Small intestine (tissue), 7 donors: ENCODE measurements at regions not wholly inside any gene's neighbourhood (a gene's known extent, or its start where the extent isn't known, plus 50 kb on each side); places are given as distances from the start of the nearest gene placed in this dataset.

Experiments used
- DNase-seq, 2 donors: peaks; one replicate each; pipeline versions ENCODE4 v3.0.0 to v3.0.0-alpha.2; 2013
- FAIRE-seq: peaks from 2 replicates; lab custom pipeline; 2012; peaks lifted over from hg19 to GRCh38; lab: Jason Lieb, UNC
- H3K27ac ChIP-seq, 3 donors: one replicate each; pipeline ENCODE4 v1.5.1; 2013; ENCODE audit warnings: low read length in 2 of 3, mild to moderate bottlenecking in 2 of 3, control low read depth in 1 of 3, inconsistent platforms in 1 of 3, low read depth in 1 of 3, moderate library complexity in 1 of 3
- H3K27me3 ChIP-seq, 3 donors: one replicate each; pipeline ENCODE4 v1.6.1; 2013; ENCODE audit warnings: low read length in 3 of 3, inconsistent platforms in 1 of 3; ENCODE audit not compliant: control insufficient read depth in 3 of 3, insufficient read depth in 3 of 3
- H3K36me3 ChIP-seq, 3 donors: one replicate each; pipeline ENCODE4 v1.6.1; 2013; ENCODE audit warnings: low read length in 3 of 3, inconsistent platforms in 1 of 3, low read depth in 1 of 3, mild to moderate bottlenecking in 1 of 3, moderate library complexity in 1 of 3; ENCODE audit not compliant: control insufficient read depth in 3 of 3, insufficient read depth in 2 of 3
- H3K4me1 ChIP-seq, 3 donors: one replicate each; pipeline ENCODE4 v1.6.1; 2013; ENCODE audit warnings: low read length in 2 of 3, inconsistent platforms in 1 of 3, low read depth in 1 of 3, mild to moderate bottlenecking in 1 of 3, moderate library complexity in 1 of 3; ENCODE audit not compliant: control insufficient read depth in 3 of 3, insufficient read depth in 2 of 3
- H3K4me3 ChIP-seq, 3 donors: one replicate each; pipeline ENCODE4 v1.5.1; 2013; ENCODE audit warnings: low read length in 3 of 3, control low read depth in 1 of 3, inconsistent platforms in 1 of 3, low read depth in 1 of 3, mild to moderate bottlenecking in 1 of 3, moderate library complexity in 1 of 3
- H3K9me3 ChIP-seq, 2 donors: one replicate each; pipeline ENCODE4 v1.6.1; 2013; ENCODE audit warnings: low read depth in 1 of 2, low read length in 1 of 2; ENCODE audit not compliant: control insufficient read depth in 2 of 2, insufficient read depth in 1 of 2
- WGBS, 3 donors: extraction: QIAGEN DNeasy Blood & Tissue Kit; methylation state at CpG; one replicate each; pipeline ENCODE4 v1.1.7; 2013; 5-methylcytosine and 5-hydroxymethylcytosine counted together
- donor health status: healthy with polysubstance abuse.
- donor health status: control.
- donor health status: control.
- donor health status: Bipolar disorder and iron deficiency.
- donor health status: healthy.

DNA sequence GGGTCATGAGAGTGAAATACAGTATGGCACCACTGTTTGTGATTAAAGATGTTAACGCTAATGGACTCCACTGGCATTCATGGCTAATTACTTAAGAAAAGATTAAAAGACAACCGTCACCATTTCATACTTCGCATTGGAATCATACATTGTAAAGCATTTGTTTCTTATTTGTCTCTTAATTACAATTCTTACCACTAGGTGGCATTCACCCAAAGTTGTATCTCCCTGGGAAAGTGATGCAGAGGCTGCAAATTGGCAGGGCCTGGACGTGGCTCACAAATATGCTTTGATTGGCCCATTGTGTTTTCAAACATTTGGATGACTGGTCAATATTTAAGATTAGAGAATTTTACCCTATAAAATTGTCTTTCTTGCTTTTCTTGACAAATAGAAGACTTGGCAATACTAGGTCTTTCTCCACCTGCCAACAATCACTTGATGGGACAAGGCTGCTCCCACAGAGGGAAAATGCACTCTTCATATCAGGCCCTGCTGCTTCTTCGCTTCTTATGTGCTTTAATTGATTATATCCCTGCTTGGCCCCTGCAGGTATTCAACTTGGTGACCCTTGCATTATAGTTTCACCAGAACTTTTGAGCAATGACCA is 72.1 kb upstream of the STARD3NL start:
- no peak overlapping the region for H3K27ac ChIP-seq
- 19 to 30% (median 28%) methylated on average over 5 of the region's 5 CpGs for WGBS, 3 donors
- no peak overlapping the region for H3K4me3 ChIP-seq
- FAIRE-seq, result no peak
- H3K9me3 ChIP-seq, result no peaks in the 10 kb centered on the region
- H3K27me3 ChIP-seq, result no peaks in the 10 kb centered on the region
- peak; percentile 46 to 60 for DNase-seq
- no peaks in the 10 kb centered on the region for H3K36me3 ChIP-seq
- H3K4me1 ChIP-seq, result no peaks in the 10 kb centered on the region

DNA sequence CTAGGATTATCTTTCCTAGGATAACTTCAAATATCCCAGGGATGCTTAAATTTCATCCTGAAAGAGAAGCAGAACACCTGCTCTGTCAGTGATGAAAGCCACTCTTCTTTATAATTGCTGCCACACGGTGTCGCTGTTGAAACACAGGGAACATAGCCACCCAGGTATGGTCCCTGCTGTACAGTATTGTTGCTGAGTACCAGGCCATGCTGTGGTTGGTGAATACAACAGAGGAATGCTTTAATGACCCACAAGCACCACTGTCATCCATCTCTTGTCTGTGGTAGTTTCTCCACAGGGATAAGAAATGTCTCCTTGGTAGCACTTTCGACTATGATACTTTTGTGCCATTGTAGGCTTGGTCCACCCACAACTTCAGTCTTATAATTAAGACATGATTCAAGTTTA is 70.6 kb upstream of the STARD3NL start:
- H3K4me1 ChIP-seq, result no peaks in the 10 kb centered on the region
- no peak overlapping the region for H3K27ac ChIP-seq
- H3K27me3 ChIP-seq, result no peaks in the 10 kb centered on the region
- no peaks in the 10 kb centered on the region for H3K9me3 ChIP-seq
- H3K4me3 ChIP-seq, result no peak overlapping the region
- FAIRE-seq (no peak), DNase-seq (peak; percentile 75)
- H3K36me3 ChIP-seq, result no peaks in the 10 kb centered on the region
- 29 to 30% (median 29%) methylated on average over 3 of the region's 3 CpGs for WGBS, 3 donors

DNA sequence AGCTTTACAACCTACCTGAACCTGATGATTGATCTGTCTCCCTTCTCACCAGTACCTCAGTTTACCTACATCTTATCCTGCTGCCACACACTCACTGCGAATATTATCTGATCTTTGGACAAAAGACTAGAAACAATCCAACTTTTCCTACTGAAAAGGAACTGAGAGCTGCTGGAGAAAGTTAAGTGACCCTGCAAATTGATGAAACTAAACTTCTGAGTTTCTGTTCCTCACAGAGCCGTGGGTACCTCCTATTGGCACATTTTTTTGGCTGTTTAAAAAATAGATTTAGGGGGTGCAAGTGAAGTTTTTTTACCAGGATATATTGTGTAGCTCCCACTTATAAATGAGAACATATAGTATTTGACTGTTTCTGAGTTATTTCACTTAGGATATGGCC is 66.0 kb upstream of the STARD3NL start:
- no peaks in the 10 kb centered on the region for H3K4me1 ChIP-seq
- DNase-seq (no peak), FAIRE-seq (no peak)
- no peaks in the 10 kb centered on the region for H3K9me3 ChIP-seq
- no peaks in the 10 kb centered on the region for H3K36me3 ChIP-seq
- no peak overlapping the region for H3K4me3 ChIP-seq
- no peak overlapping the region for H3K27ac ChIP-seq
- H3K27me3 ChIP-seq, result no peaks in the 10 kb centered on the region
- WGBS, 3 donors, result 76 to 88% (median 83%) methylated on average over 2 of the region's 2 CpGs

DNA sequence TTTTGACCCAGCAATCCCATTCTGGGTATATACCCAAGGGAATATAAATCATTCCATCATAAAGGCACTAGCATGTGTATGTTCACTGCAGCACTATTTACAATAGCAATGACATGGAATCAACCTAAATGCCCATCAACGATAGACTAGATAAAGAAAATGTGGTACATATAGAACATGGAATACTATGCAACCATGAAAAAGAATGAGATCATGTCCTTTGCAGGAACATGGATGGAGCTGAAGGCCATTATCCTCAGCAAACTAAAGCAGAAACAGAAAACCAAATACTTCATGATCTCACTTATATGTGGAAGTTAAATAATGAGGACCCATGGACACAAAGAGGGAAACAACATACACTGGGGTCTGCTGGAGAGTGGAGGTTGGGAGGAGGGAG is 58.0 kb upstream of the STARD3NL start:
- Histone ChIP-seq H3K36me3 (no peaks in the 10 kb centered on the region), H3K27me3 (no peaks in the 10 kb centered on the region), H3K4me3 (no peak overlapping the region), H3K27ac (no peak overlapping the region), H3K9me3 (no peaks in the 10 kb centered on the region), H3K4me1 (no peaks in the 10 kb centered on the region)
- 90 to 94% (median 90%) methylated on average over 1 of the region's 1 CpG for WGBS, 3 donors
- DNase-seq (no peak), FAIRE-seq (no peak)

DNA sequence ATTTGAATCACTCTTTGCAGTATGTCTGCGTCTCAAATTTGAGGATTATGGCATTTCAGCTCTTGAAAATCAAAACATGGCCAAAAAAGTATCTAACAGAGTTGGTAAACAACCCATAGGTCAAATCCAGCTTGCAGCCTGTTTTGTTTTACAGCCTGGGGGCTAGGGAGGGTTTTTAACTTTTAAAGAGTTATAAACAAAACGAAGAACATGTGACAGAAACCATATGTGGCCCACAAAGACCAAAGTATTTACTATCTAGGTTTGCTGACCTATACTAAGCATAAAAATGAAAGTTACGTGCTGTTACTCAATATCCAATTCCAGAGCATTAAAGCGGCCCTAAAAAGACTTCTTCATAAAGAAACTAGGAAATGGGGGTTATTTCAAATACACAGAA is 55.5 kb upstream of the STARD3NL start:
- no peak for DNase-seq
- Histone ChIP-seq H3K27me3 (no peaks in the 10 kb centered on the region), H3K4me3 (no peak overlapping the region), H3K27ac (no peak overlapping the region), H3K4me1 (no peaks in the 10 kb centered on the region), H3K9me3 (no peaks in the 10 kb centered on the region), H3K36me3 (no peaks in the 10 kb centered on the region)
- FAIRE-seq, result no peak
- 69 to 73% (median 70%) methylated on average over 4 of the region's 4 CpGs for WGBS, 3 donors

DNA sequence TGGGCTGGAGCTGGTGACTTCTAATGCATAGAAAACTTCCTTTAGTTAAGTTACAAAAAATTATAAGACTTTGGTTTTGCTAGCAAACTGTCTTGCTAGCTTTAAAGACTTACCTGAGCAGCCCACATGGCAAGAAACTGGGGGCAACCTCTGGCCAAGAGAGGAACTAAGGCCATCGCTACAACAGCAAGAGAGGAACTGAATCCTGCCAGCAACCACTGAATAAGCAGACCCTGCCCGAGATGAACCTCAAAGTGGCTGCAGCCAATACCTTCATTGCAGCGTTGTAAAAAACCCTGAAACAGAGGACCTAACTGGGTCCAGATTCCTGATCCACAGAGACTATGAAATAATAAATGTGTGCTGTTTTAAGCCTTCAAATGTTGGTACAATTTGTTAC is 54.6 kb upstream of the STARD3NL start:
- no peaks in the 10 kb centered on the region for H3K36me3 ChIP-seq
- no peak for FAIRE-seq
- H3K4me3 ChIP-seq, result no peak overlapping the region
- no peak for DNase-seq
- H3K27ac ChIP-seq, result no peak overlapping the region
- H3K27me3 ChIP-seq, result no peaks in the 10 kb centered on the region
- H3K4me1 ChIP-seq, result no peaks in the 10 kb centered on the region
- WGBS, 3 donors, result 78 to 93% (median 86%) methylated on average over 3 of the region's 3 CpGs
- H3K9me3 ChIP-seq, result no peaks in the 10 kb centered on the region

DNA sequence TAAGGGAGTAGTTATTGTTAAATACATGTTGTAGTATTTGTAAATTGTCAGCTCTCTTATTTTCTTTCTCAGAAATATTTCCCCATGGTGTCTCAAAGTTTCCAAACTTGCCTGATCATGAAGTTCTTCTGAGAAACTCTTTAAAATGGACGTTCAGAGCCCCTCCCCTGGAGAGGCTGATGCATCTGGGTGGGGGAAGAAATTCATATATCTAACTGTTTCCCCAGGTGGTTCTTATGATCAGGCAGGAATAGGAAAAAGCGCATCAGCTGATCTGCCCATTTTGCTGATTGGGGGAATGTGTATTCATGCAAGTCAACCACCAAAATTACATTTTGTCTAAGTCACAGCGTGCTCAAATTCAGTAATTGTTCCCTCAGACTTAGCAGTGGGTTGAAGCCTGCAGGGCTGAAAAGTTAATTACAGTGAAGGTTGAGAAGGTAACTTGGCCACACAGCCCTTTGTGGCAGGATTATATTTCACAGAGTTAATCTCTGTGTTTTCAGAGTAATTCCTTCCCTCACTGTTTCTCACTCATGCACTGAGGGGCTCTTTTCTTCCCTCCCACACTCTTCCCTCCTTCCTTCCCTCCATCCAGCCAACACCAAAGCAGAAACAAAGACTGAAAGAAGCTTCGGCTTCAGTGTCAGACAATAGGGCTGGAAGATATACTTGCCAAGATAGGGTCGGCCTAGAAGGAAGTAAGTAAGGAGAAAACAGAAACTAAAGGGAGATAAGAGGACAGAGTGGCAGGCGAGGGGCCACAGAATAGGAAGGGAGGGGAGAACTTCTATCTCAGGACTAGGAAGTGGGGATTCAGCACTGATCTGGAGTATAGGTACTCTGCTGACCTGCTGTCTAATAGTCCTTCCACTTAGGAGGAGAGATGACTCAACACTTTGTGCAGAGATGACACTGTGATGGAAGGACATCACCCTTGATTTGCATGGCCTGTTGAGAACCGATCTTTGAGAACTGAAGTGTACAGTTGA is 50.5 kb upstream of the STARD3NL start:
- no peaks in the 10 kb centered on the region for H3K36me3 ChIP-seq
- no peaks in the 10 kb centered on the region for H3K27me3 ChIP-seq
- H3K4me1 ChIP-seq, result no peaks in the 10 kb centered on the region
- no peak overlapping the region for H3K4me3 ChIP-seq
- no peaks in the 10 kb centered on the region for H3K9me3 ChIP-seq
- no peak overlapping the region for H3K27ac ChIP-seq
- DNase-seq, result no peak
- 62 to 66% (median 64%) methylated on average over 7 of the region's 7 CpGs for WGBS, 3 donors
- FAIRE-seq, result no peak
